Kidney epithelial cell (primary cell): ENCODE measurements at regions not wholly inside any gene's neighbourhood (a gene's known extent, or its start where the extent isn't known, plus 50 kb on each side); places are given as distances from the start of the nearest gene placed in this dataset.

ENCODE experiments used
- DNase-seq: peaks from one replicate; pipeline ENCODE4 v3.0.0-alpha.2; 2010; ENCODE audit warnings: low read depth
- H3K27me3 ChIP-seq: 2 replicates; pipeline ENCODE4 v1.6.0; 2011; ENCODE audit warnings: low read length; ENCODE audit not compliant: control insufficient read depth, insufficient read depth
- H3K36me3 ChIP-seq: 2 replicates; pipeline ENCODE4 v1.5.1; 2011; ENCODE audit warnings: low read length; ENCODE audit not compliant: control insufficient read depth, insufficient read depth
- H3K4me3 ChIP-seq: 2 replicates; pipeline ENCODE4 v1.5.1; 2011; ENCODE audit warnings: low read depth, mild to moderate bottlenecking, control low read depth, low read length
- CTCF ChIP-seq: IDR thresholded peaks from 2 replicates; pipeline ENCODE4 v1.5.1; 2011; ENCODE audit warnings: mild to moderate bottlenecking, moderate library complexity, low read length, control low read depth, inconsistent platforms; ENCODE audit not compliant: insufficient read depth, poor library complexity, severe bottlenecking

- H3K36me3 ChIP-seq, result no peaks in the 10 kb centered on the region
- TF ChIP-seq CTCF, result no peak
- no peak overlapping the region for H3K4me3 ChIP-seq
- H3K27me3 ChIP-seq, result no peaks in the 10 kb centered on the region
- no peak for DNase-seq
Observed at GRCh38 chr3:181913254-181913653, 201.5 kb downstream of the SOX2 start.

GRCh38 chr3:181915551-181915950, 203.8 kb downstream of the SOX2 start:
- DNase-seq, result no peak
- H3K27me3 ChIP-seq, result no peaks in the 10 kb centered on the region
- TF ChIP-seq CTCF, result no peak
- no peak overlapping the region for H3K4me3 ChIP-seq
- no peaks in the 10 kb centered on the region for H3K36me3 ChIP-seq

GRCh38 chr3:181916013-181916412, 204.3 kb downstream of the SOX2 start:
- no peak for DNase-seq
- Histone ChIP-seq H3K36me3 (no peaks in the 10 kb centered on the region), H3K4me3 (no peak overlapping the region), H3K27me3 (no peaks in the 10 kb centered on the region)
- TF ChIP-seq CTCF, result no peak

- no peak for TF ChIP-seq CTCF
- H3K4me3 ChIP-seq, result no peak overlapping the region
- no peaks in the 10 kb centered on the region for H3K36me3 ChIP-seq
- no peaks in the 10 kb centered on the region for H3K27me3 ChIP-seq
- no peak for DNase-seq
Observed at GRCh38 chr3:181917027-181917426, 205.3 kb downstream of the SOX2 start.

GRCh38 chr3:181919375-181919774, 207.7 kb downstream of the SOX2 start:
- no peak for DNase-seq
- no peaks in the 10 kb centered on the region for H3K27me3 ChIP-seq
- H3K36me3 ChIP-seq, result no peaks in the 10 kb centered on the region
- no peak for TF ChIP-seq CTCF
- H3K4me3 ChIP-seq, result no peak overlapping the region

- Histone ChIP-seq H3K36me3 (no peaks in the 10 kb centered on the region), H3K4me3 (no peak overlapping the region), H3K27me3 (no peaks in the 10 kb centered on the region)
- no peak for DNase-seq
- no peak for TF ChIP-seq CTCF
Observed at GRCh38 chr3:181920409-181920808, 208.7 kb downstream of the SOX2 start.
